SU-DHL-6 (cell line): ENCODE measurements at regions not wholly inside any gene's neighbourhood (a gene's known extent, or its start where the extent isn't known, plus 50 kb on each side); places are given as distances from the start of the nearest gene placed in this dataset.

Experiments used
- CTCF ChIP-seq: fragments of 200-600 bp; sonication (generic); IDR thresholded peaks from one replicate; pipeline ENCODE4 v1.5.1; 2017; ENCODE audit warnings: antibody characterized with exemption, mild to moderate bottlenecking, low read length, moderate library complexity; ENCODE audit not compliant: insufficient read depth, poor library complexity, severe bottlenecking
- EZH2phosphoT487 ChIP-seq: fragments of 200-600 bp; sonication (generic), shearing (Covaris generic); conservative IDR thresholded peaks from 2 replicates; pipeline ENCODE4 v1.6.1; 2018; ENCODE audit warnings: mild to moderate bottlenecking, antibody characterized with exemption, low read length, moderate library complexity, mixed read lengths

- no peak for TF ChIP-seq CTCF
- TF ChIP-seq EZH2phosphoT487: no peak
Observed at GRCh38 chr6:81376745-81377144, 375.7 kb downstream of the TENT5A start.
